ENCODE measurements at regions not wholly inside any gene's neighbourhood (a gene's known extent, or its start where the extent isn't known, plus 50 kb on each side); places are given as distances from the start of the nearest gene placed in this dataset.

- POLR2A ChIA-PET, result no interaction called here
- H3K4me1 Mint-ChIP-seq (ENCODE audit: low read depth, unreplicated experiment), result no peaks in the 10 kb centered on the region
- DNase-seq, result no peak
- TF ChIP-seq, protein P1, sequence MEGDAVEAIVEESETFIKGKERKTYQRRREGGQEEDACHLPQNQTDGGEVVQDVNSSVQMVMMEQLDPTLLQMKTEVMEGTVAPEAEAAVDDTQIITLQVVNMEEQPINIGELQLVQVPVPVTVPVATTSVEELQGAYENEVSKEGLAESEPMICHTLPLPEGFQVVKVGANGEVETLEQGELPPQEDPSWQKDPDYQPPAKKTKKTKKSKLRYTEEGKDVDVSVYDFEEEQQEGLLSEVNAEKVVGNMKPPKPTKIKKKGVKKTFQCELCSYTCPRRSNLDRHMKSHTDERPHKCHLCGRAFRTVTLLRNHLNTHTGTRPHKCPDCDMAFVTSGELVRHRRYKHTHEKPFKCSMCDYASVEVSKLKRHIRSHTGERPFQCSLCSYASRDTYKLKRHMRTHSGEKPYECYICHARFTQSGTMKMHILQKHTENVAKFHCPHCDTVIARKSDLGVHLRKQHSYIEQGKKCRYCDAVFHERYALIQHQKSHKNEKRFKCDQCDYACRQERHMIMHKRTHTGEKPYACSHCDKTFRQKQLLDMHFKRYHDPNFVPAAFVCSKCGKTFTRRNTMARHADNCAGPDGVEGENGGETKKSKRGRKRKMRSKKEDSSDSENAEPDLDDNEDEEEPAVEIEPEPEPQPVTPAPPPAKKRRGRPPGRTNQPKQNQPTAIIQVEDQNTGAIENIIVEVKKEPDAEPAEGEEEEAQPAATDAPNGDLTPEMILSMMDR (IDR thresholded peaks at IDR 0.05; ENCODE audit: insufficient read depth in 1 of 2, low read depth in 1 of 2, low read length in 1 of 2, severe bottlenecking in 1 of 2, unreplicated experiment in 1 of 2), result no peak
- no peak overlapping the region for H3K4me3 Mint-ChIP-seq (ENCODE audit: unreplicated experiment)
- peaks cover 30% of the 10 kb centered on the region for H3K9me3 Mint-ChIP-seq (ENCODE audit: unreplicated experiment)
- no peak overlapping the region for H3K27ac Mint-ChIP-seq (ENCODE audit: unreplicated experiment)
- Histone ChIP-seq H3K4me3 (ENCODE audit: low read depth, low read length) (no peak overlapping the region), H3K4me1 (peaks cover 11% of the 10 kb centered on the region; the same call in 1 of the 2 replicates), H3K27me3 (replicated peaks; ENCODE audit: control insufficient read depth, insufficient read depth, low read length) (no peaks in the 10 kb centered on the region), H3K36me3 (ENCODE audit: control insufficient read depth, insufficient read depth, low read length) (no peaks in the 10 kb centered on the region), H3K9me3 (peaks cover 1% of the 10 kb centered on the region; the same call in 1 of the 2 replicates)
- no TSS peak for BruUV-seq (replicated peaks)
- peaks cover 3% of the 10 kb centered on the region for H3K27me3 Mint-ChIP-seq (ENCODE audit: insufficient read depth, unreplicated experiment)
- intact Hi-C loops (cut with micrococcal nuclease; ENCODE audit: unreplicated experiment), result no loop called here
- CTCF ChIA-PET, result no interaction called here
- peaks cover 8% of the 10 kb centered on the region for H3K36me3 Mint-ChIP-seq (ENCODE audit: insufficient read depth, unreplicated experiment)
Observed at GRCh38 chr10:125233726-125234125, 73.4 kb upstream of the CTBP2 start.

DNA sequence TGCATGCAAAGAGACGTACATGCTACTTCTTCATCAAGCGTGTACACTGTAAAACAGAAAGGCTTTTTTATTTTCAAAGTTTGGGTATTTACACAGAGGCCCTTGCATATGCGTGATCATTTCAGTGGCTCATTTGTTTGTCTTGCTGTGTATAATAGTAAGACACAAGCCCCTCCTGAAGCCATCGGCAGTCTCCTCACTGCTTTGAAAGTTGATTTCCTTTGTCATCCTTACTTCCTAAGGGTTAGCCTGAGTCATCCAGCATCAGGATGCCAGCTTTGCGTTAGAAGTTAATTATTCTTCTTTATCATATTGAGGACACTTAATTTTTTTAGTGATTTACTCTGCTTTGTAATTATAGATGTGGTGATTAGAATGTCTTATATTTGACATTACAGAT is 72.5 kb upstream of the CTBP2 start:
- Histone ChIP-seq H3K9me3 (no peaks in the 10 kb centered on the region), H3K36me3 (ENCODE audit: control insufficient read depth, insufficient read depth, low read length) (no peaks in the 10 kb centered on the region), H3K4me1 (peaks cover 11% of the 10 kb centered on the region; the same call in 1 of the 2 replicates), H3K4me3 (ENCODE audit: low read depth, low read length) (no peak overlapping the region), H3K27me3 (replicated peaks; ENCODE audit: control insufficient read depth, insufficient read depth, low read length) (no peaks in the 10 kb centered on the region)
- TF ChIP-seq, protein P1 (IDR thresholded peaks at IDR 0.05; ENCODE audit: insufficient read depth in 1 of 2, low read depth in 1 of 2, low read length in 1 of 2, severe bottlenecking in 1 of 2, unreplicated experiment in 1 of 2), result no peak
- intact Hi-C loops (cut with micrococcal nuclease; ENCODE audit: unreplicated experiment), result no loop called here
- H3K27me3 Mint-ChIP-seq (ENCODE audit: insufficient read depth, unreplicated experiment), result peaks cover 3% of the 10 kb centered on the region
- no TSS peak for BruUV-seq (replicated peaks)
- ChIA-PET CTCF (no interaction called here), POLR2A (no interaction called here)
- H3K27ac Mint-ChIP-seq (ENCODE audit: unreplicated experiment), result no peak overlapping the region
- peaks cover under 1% of the 10 kb centered on the region for H3K36me3 Mint-ChIP-seq (ENCODE audit: insufficient read depth, unreplicated experiment)
- DNase-seq, result no peak
- H3K4me1 Mint-ChIP-seq (ENCODE audit: low read depth, unreplicated experiment), result no peaks in the 10 kb centered on the region
- H3K4me3 Mint-ChIP-seq (ENCODE audit: unreplicated experiment), result no peak overlapping the region
- peaks cover 21% of the 10 kb centered on the region for H3K9me3 Mint-ChIP-seq (ENCODE audit: unreplicated experiment)

DNA sequence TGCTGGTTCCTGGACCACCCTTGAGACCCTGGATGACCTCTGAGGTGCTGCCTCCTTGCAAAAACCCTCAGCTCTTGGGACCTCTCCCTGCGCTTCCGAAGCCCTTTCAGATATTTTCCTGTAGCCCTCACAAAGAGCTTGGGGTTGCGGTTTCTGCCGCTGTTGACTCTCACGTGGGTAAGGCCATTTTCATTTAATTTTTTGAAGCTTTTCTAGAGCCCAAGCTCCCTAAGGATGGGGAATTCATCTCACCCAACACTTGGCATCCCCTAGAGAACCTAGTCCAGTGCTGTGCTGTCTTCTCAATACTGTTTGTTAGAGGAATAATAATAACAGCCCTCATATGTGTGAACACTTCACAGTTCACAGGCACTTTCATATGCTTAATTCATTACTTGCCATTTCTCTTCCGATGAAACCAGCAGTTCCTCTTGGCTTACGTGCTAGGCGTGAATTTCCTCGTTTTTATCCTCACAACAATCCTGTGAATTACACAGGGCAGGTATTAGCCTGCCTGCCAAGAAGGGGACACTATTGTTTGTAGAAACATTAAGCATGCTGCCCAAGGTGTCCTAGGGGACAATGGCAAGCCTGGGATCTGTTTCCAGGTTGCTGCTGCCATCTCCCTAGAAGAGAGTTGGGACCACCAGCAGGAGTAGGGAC is 71.6 kb upstream of the CTBP2 start:
- Mint-ChIP-seq H3K36me3 (ENCODE audit: insufficient read depth, unreplicated experiment) (no peaks in the 10 kb centered on the region), H3K27ac (ENCODE audit: unreplicated experiment) (peak overlapping the region; percentile 42)
- CTCF ChIA-PET, result no interaction called here

More for the DNA sequence above, 71.6 kb upstream of the CTBP2 start:
- TF ChIP-seq, protein P1 (IDR thresholded peaks at IDR 0.05; ENCODE audit: insufficient read depth in 1 of 2, low read depth in 1 of 2, low read length in 1 of 2, severe bottlenecking in 1 of 2, unreplicated experiment in 1 of 2), result no peak
- Histone ChIP-seq H3K27me3 (replicated peaks; ENCODE audit: control insufficient read depth, insufficient read depth, low read length) (no peaks in the 10 kb centered on the region), H3K36me3 (ENCODE audit: control insufficient read depth, insufficient read depth, low read length) (no peaks in the 10 kb centered on the region), H3K4me3 (ENCODE audit: low read depth, low read length) (no peak overlapping the region), H3K4me1 (peaks cover 11% of the 10 kb centered on the region; the same call in 1 of the 2 replicates), H3K9me3 (no peaks in the 10 kb centered on the region)
- peaks cover 3% of the 10 kb centered on the region for H3K27me3 Mint-ChIP-seq (ENCODE audit: insufficient read depth, unreplicated experiment)
- H3K4me3 Mint-ChIP-seq (ENCODE audit: unreplicated experiment), result no peak overlapping the region
- no peaks in the 10 kb centered on the region for H3K4me1 Mint-ChIP-seq (ENCODE audit: low read depth, unreplicated experiment)
- DNase-seq, result no peak
- peaks cover 12% of the 10 kb centered on the region for H3K9me3 Mint-ChIP-seq (ENCODE audit: unreplicated experiment)
- intact Hi-C loops (cut with micrococcal nuclease; ENCODE audit: unreplicated experiment), result no loop called here
- no TSS peak for BruUV-seq (replicated peaks)
- POLR2A ChIA-PET, result no interaction called here
